ENCODE measurements at regions not wholly inside any gene's neighbourhood (a gene's known extent, or its start where the extent isn't known, plus 50 kb on each side); places are given as distances from the start of the nearest gene placed in this dataset.
"Not testable (repeated sequence)": the region's sequence is repeated elsewhere in the genome, so short reads cannot be mapped to it uniquely, and the experiment has no call there.

DNA sequence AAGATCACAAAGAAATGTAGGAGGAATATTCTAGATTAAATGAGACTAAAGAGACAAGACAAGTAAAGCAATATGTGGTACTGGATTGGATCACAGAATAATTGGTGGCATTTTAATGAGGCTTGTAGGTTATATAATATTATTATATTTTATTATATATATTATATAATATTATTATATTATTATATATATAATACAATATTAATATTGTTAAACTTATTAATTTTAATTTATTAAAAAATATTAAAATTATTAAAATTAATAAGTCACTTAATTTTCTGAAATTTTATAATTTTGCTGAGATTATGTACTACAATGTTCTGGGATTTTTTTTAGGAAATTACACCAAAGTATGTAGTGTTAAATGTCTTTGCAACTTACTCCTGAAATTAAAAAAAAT, 311.9 kb downstream of the COL11A1 start:
- TF ChIP-seq, protein P1, sequence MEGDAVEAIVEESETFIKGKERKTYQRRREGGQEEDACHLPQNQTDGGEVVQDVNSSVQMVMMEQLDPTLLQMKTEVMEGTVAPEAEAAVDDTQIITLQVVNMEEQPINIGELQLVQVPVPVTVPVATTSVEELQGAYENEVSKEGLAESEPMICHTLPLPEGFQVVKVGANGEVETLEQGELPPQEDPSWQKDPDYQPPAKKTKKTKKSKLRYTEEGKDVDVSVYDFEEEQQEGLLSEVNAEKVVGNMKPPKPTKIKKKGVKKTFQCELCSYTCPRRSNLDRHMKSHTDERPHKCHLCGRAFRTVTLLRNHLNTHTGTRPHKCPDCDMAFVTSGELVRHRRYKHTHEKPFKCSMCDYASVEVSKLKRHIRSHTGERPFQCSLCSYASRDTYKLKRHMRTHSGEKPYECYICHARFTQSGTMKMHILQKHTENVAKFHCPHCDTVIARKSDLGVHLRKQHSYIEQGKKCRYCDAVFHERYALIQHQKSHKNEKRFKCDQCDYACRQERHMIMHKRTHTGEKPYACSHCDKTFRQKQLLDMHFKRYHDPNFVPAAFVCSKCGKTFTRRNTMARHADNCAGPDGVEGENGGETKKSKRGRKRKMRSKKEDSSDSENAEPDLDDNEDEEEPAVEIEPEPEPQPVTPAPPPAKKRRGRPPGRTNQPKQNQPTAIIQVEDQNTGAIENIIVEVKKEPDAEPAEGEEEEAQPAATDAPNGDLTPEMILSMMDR (IDR thresholded peaks at IDR 0.05) = no peak
- TF ChIP-seq POLR2A (IDR thresholded peaks at IDR 0.05) = no peak
- no peak for TF ChIP-seq POLR2AphosphoS5 (IDR thresholded peaks at IDR 0.05)
- TF ChIP-seq EP300 (IDR thresholded peaks at IDR 0.05; ENCODE audit: low read depth) = no peak
- no peak for DNase-seq
- Histone ChIP-seq H3K4me3 (no peak overlapping the region), H3K4me1 (no peaks in the 10 kb centered on the region), H3K36me3 (no peaks in the 10 kb centered on the region), H3K27me3 (no peaks in the 10 kb centered on the region), H3K9me3 (no peaks in the 10 kb centered on the region), H3K27ac (no peak overlapping the region)
- in situ Hi-C loops (cut with MboI; ENCODE audit: low pct_ligation_motif_present in 1 of 4, low pct_unique_long_range_greater_than_20kb in 1 of 4, low sequenced_read_pairs in 3 of 4) (no loop called here), intact Hi-C loops (cut with DNase I; ENCODE audit: low total_unique reads) (no loop called here)

DNA sequence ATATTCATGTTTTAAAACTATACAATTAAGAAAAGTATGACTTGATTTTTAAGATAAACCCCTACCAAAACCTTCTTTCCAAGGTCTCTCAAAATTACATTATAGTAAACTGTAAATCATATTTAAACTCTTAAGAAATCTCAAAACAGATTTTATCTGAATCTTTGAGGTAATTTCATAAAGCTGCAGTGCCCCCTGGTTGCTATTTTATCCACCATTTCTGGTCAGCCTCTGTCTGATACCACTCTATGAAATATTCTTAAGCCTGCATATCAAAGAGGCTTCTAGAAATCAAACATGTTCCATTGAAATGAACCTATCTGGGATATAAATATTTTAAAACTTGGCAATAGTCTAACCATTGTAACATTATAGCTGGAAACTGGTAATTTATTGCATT, 317.3 kb downstream of the COL11A1 start:
- H3K4me3 ChIP-seq = no peak overlapping the region
- no peak for TF ChIP-seq POLR2AphosphoS5 (IDR thresholded peaks at IDR 0.05)
- TF ChIP-seq POLR2A (IDR thresholded peaks at IDR 0.05) = no peak
- TF ChIP-seq, protein P1 (IDR thresholded peaks at IDR 0.05) = no peak
- TF ChIP-seq EP300 (IDR thresholded peaks at IDR 0.05; ENCODE audit: low read depth) = no peak
- intact Hi-C loops (cut with DNase I; ENCODE audit: low total_unique reads) = no loop called here
- no peaks in the 10 kb centered on the region for H3K27me3 ChIP-seq
- H3K27ac ChIP-seq = no peak overlapping the region
- H3K36me3 ChIP-seq = no peaks in the 10 kb centered on the region
- DNase-seq = no peak
- H3K9me3 ChIP-seq = no peaks in the 10 kb centered on the region
- no peaks in the 10 kb centered on the region for H3K4me1 ChIP-seq
- in situ Hi-C loops (cut with MboI; ENCODE audit: low pct_ligation_motif_present in 1 of 4, low pct_unique_long_range_greater_than_20kb in 1 of 4, low sequenced_read_pairs in 3 of 4) = no loop called here

DNA sequence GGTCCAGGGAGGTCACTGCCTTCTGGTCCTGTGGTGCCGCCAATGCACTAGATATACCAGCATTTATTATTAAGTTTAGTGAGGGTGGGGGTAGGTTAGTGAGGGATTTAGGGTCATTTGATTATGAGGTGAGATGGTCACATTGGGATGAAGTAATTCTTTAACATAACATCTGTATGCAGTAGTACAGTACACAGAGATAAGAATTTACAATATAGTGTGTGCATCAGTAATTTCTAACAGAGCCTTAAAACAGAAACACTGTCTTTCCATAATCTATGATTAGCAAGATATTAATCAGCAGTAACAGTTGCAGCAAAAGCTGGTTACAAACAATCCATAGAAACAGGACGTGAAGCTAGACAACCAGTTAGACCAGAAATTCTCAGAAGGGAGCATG, 318.4 kb downstream of the COL11A1 start:
- 60 to 82% methylated on average over 1 to 2 of the region's 2 CpGs for WGBS, 2 donors (ENCODE audit: low coverage in 1 of 2)
- in situ Hi-C loops (cut with MboI; ENCODE audit: low pct_ligation_motif_present in 1 of 4, low pct_unique_long_range_greater_than_20kb in 1 of 4, low sequenced_read_pairs in 3 of 4) = not testable (repeated sequence)

DNA sequence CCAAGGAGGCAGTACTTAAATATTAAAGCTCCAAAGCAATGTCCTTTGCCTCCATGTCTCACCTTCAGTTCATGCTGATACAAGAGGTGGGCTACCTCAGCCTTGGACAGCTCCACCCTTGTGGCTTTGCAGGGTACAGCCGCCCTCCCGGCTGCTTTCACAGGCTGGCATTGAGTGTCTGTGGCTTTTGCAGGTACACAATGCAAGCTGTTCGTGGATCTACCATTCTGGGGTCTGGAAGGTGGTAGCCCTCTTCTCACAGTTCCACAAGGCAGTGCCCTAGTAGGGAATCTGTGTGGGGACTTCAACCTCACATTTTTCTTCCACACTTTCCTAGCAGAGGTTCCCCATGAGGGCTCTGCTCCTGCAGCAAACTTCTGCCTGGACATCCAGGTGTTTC, 324.8 kb downstream of the COL11A1 start:
- Histone ChIP-seq H3K4me3 (no peak overlapping the region), H3K27ac (no peak overlapping the region), H3K4me1 (no peaks in the 10 kb centered on the region), H3K9me3 (no peaks in the 10 kb centered on the region), H3K27me3 (no peaks in the 10 kb centered on the region), H3K36me3 (no peaks in the 10 kb centered on the region)
- no peak for DNase-seq
- TF ChIP-seq POLR2AphosphoS5 (IDR thresholded peaks at IDR 0.05) (no peak), POLR2A (IDR thresholded peaks at IDR 0.05) (no peak), EP300 (IDR thresholded peaks at IDR 0.05; ENCODE audit: low read depth) (no peak)
- TF ChIP-seq, protein P1 (IDR thresholded peaks at IDR 0.05) = no peak
- intact Hi-C loops (cut with DNase I; ENCODE audit: low total_unique reads) (no loop called here), in situ Hi-C loops (cut with MboI; ENCODE audit: low pct_ligation_motif_present in 1 of 4, low pct_unique_long_range_greater_than_20kb in 1 of 4, low sequenced_read_pairs in 3 of 4) (no loop called here)
- 53% methylated on average over 3 of the region's 3 CpGs; no CpG with 5 or more reads in 1 of the 2 donors for WGBS, 2 donors (ENCODE audit: low coverage in 1 of 2)

More for the DNA sequence above, 318.4 kb downstream of the COL11A1 start:
- H3K9me3 ChIP-seq; H3K4me1 ChIP-seq; H3K27ac ChIP-seq; H3K27me3 ChIP-seq; H3K4me3 ChIP-seq; H3K36me3 ChIP-seq; DNase-seq; intact Hi-C loops (cut with DNase I; ENCODE audit: low total_unique reads): not testable (repeated sequence)

DNA sequence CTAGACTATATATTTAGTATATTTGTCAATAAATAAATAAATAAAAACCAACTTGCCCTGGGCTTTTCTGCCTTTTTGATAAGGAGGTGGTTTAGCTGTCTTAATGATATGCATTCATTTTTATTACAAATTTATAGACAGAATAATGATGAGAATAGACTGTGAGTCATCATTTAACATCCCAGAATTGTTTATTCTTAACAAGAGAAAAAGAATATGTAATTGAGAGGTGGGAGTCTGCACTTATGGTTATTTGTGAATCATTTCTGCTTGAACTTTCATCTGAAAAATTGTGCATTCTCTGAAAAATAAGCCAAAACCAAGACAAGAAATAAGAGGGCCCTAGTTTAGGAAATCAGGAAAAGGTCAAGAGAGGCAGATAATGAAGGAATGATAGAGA, 326.2 kb downstream of the COL11A1 start:
- Histone ChIP-seq H3K9me3 (no peaks in the 10 kb centered on the region), H3K36me3 (no peaks in the 10 kb centered on the region), H3K27me3 (no peaks in the 10 kb centered on the region), H3K4me1 (no peaks in the 10 kb centered on the region), H3K27ac (no peak overlapping the region), H3K4me3 (no peak overlapping the region)
- intact Hi-C loops (cut with DNase I; ENCODE audit: low total_unique reads) = no loop called here
- no peak for DNase-seq
- in situ Hi-C loops (cut with MboI; ENCODE audit: low pct_ligation_motif_present in 1 of 4, low pct_unique_long_range_greater_than_20kb in 1 of 4, low sequenced_read_pairs in 3 of 4) = no loop called here
- TF ChIP-seq POLR2AphosphoS5 (IDR thresholded peaks at IDR 0.05) (no peak), EP300 (IDR thresholded peaks at IDR 0.05; ENCODE audit: low read depth) (no peak), POLR2A (IDR thresholded peaks at IDR 0.05) (no peak)
- TF ChIP-seq, protein P1 (IDR thresholded peaks at IDR 0.05) = no peak
